ENCODE measurements at regions not wholly inside any gene's neighbourhood (a gene's known extent, or its start where the extent isn't known, plus 50 kb on each side); places are given as distances from the start of the nearest gene placed in this dataset.

- Histone ChIP-seq H3K4me3 (ENCODE audit: control insufficient read depth in 2 of 3, extremely low read depth in 1 of 3, insufficient read depth in 2 of 3, low read depth in 1 of 3, low read length in 3 of 3) (no peak overlapping the region), H3K9me3 (ENCODE audit: control insufficient read depth, low read depth, low read length) (no peaks in the 10 kb centered on the region), H3K27ac (ENCODE audit: control insufficient read depth, insufficient read depth, low read length) (no peak overlapping the region), H3K4me1 (ENCODE audit: control insufficient read depth, extremely low read depth, insufficient read depth, low read length) (no peaks in the 10 kb centered on the region), H3K9me1 (ENCODE audit: control insufficient read depth, extremely low read depth, insufficient read depth, low read length) (no peaks in the 10 kb centered on the region), H3K36me3 (ENCODE audit: control insufficient read depth in 2 of 2, extremely low read depth in 1 of 2, insufficient read depth in 2 of 2, low read length in 2 of 2) (no peaks in the 10 kb centered on the region), H3K4me2 (ENCODE audit: control insufficient read depth, extremely low read depth, insufficient read depth, low read depth, low read length) (no peak overlapping the region), H4K20me1 (ENCODE audit: control insufficient read depth, extremely low read depth, insufficient read depth, low read length) (no peaks in the 10 kb centered on the region), H2AFZ (ENCODE audit: control insufficient read depth, low read length) (no peak overlapping the region), H3K27me3 (ENCODE audit: control insufficient read depth, extremely low read depth, insufficient read depth, low read length) (peaks cover 61% of the 10 kb centered on the region), H3K79me2 (ENCODE audit: control insufficient read depth, insufficient read depth, low read length) (no peaks in the 10 kb centered on the region), H3K9ac (ENCODE audit: control insufficient read depth, extremely low read depth, insufficient read depth, low read length) (no peak overlapping the region)
- DNase-seq (ENCODE audit: low read depth, low spot score), result no peak
- no peak for FAIRE-seq
- TF ChIP-seq CTCF (optimal IDR thresholded peaks at IDR 0.05 in 1 of 3, IDR thresholded peaks at IDR 0.05 in 1 of 3, conservative IDR thresholded peaks at IDR 0.05 in 1 of 3; ENCODE audit: extremely low read depth in 1 of 3, insufficient read depth in 2 of 3, low read length in 3 of 3) (no peak), EZH2 (IDR thresholded peaks at IDR 0.05; ENCODE audit: low read length) (no peak)
- dilution Hi-C loops (cut with MboI; ENCODE audit: extremely low pct_ligation_motif_present, low sequenced_read_pairs), result no loop called here
These were observed 55.9 kb upstream of the STX16 start for GRCh38 chr20:58595167-58595566.

- no peak for TF ChIP-seq CTCF (optimal IDR thresholded peaks at IDR 0.05 in 1 of 3, IDR thresholded peaks at IDR 0.05 in 1 of 3, conservative IDR thresholded peaks at IDR 0.05 in 1 of 3; ENCODE audit: extremely low read depth in 1 of 3, insufficient read depth in 2 of 3, low read length in 3 of 3)
- no peak for TF ChIP-seq EZH2 (IDR thresholded peaks at IDR 0.05; ENCODE audit: low read length)
- no peak overlapping the region for H3K4me2 ChIP-seq (ENCODE audit: control insufficient read depth, extremely low read depth, insufficient read depth, low read depth, low read length)
- no peaks in the 10 kb centered on the region for H3K79me2 ChIP-seq (ENCODE audit: control insufficient read depth, insufficient read depth, low read length)
- peaks cover 69% of the 10 kb centered on the region for H3K27me3 ChIP-seq (ENCODE audit: control insufficient read depth, extremely low read depth, insufficient read depth, low read length)
- no peaks in the 10 kb centered on the region for H3K9me1 ChIP-seq (ENCODE audit: control insufficient read depth, extremely low read depth, insufficient read depth, low read length)
- no peak overlapping the region for H2AFZ ChIP-seq (ENCODE audit: control insufficient read depth, low read length)
- H3K36me3 ChIP-seq (ENCODE audit: control insufficient read depth in 2 of 2, extremely low read depth in 1 of 2, insufficient read depth in 2 of 2, low read length in 2 of 2), result no peaks in the 10 kb centered on the region
- FAIRE-seq (no peak), DNase-seq (ENCODE audit: low read depth, low spot score) (no peak)
- H3K9ac ChIP-seq (ENCODE audit: control insufficient read depth, extremely low read depth, insufficient read depth, low read length), result no peak overlapping the region
- H4K20me1 ChIP-seq (ENCODE audit: control insufficient read depth, extremely low read depth, insufficient read depth, low read length), result no peaks in the 10 kb centered on the region
- H3K4me1 ChIP-seq (ENCODE audit: control insufficient read depth, extremely low read depth, insufficient read depth, low read length), result no peaks in the 10 kb centered on the region
- dilution Hi-C loops (cut with MboI; ENCODE audit: extremely low pct_ligation_motif_present, low sequenced_read_pairs), result no loop called here
- no peak overlapping the region for H3K27ac ChIP-seq (ENCODE audit: control insufficient read depth, insufficient read depth, low read length)
- H3K9me3 ChIP-seq (ENCODE audit: control insufficient read depth, low read depth, low read length), result no peaks in the 10 kb centered on the region
- H3K4me3 ChIP-seq (ENCODE audit: control insufficient read depth in 2 of 3, extremely low read depth in 1 of 3, insufficient read depth in 2 of 3, low read depth in 1 of 3, low read length in 3 of 3), result no peak overlapping the region
These were observed 57.0 kb upstream of the STX16 start for GRCh38 chr20:58593880-58594638.

All from keratinocyte (primary cell).